Mammary epithelial cell (primary cell): ENCODE measurements at regions not wholly inside any gene's neighbourhood (a gene's known extent, or its start where the extent isn't known, plus 50 kb on each side); places are given as distances from the start of the nearest gene placed in this dataset.

ENCODE experiments used
- EZH2 ChIP-seq: IDR thresholded peaks from 2 replicates; pipeline ENCODE4 v1.6.1; 2012; ENCODE audit warnings: low read length, inconsistent platforms, borderline replicate concordance
- TF ChIP-seq, protein P1 (sequence below), 2 donors: IDR thresholded peaks in 1 of 2; conservative IDR thresholded peaks in 1 of 2; 2 replicates each; pipeline ENCODE4 v1.5.1; 2011 to 2012; ENCODE audit warnings: inconsistent platforms in 2 of 2, low read length in 2 of 2, mild to moderate bottlenecking in 2 of 2, control low read depth in 1 of 2, low read depth in 1 of 2; ENCODE audit not compliant: insufficient read depth in 1 of 2; ENCODE audit errors: extremely low read depth in 1 of 2

DNA sequence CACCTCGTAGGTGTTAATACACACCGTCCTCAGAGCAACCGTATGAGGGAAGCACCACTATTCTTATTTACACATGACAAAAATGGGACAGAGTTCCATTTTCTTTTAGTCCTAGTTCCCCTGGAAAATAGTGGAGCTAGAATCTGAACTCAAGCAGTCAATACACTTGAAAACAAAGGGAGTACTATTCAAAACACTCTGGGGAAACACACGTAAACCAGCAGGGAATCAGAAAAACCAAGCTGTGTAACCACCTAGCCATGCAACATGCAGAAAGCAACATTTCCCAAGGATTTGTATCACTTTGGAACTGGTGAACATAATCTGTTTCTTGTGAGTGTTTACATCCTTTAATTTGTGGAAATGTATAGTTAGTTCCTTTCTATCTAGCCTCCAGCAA, 208.2 kb downstream of the UBE2E3 start:
- TF ChIP-seq, protein P1, sequence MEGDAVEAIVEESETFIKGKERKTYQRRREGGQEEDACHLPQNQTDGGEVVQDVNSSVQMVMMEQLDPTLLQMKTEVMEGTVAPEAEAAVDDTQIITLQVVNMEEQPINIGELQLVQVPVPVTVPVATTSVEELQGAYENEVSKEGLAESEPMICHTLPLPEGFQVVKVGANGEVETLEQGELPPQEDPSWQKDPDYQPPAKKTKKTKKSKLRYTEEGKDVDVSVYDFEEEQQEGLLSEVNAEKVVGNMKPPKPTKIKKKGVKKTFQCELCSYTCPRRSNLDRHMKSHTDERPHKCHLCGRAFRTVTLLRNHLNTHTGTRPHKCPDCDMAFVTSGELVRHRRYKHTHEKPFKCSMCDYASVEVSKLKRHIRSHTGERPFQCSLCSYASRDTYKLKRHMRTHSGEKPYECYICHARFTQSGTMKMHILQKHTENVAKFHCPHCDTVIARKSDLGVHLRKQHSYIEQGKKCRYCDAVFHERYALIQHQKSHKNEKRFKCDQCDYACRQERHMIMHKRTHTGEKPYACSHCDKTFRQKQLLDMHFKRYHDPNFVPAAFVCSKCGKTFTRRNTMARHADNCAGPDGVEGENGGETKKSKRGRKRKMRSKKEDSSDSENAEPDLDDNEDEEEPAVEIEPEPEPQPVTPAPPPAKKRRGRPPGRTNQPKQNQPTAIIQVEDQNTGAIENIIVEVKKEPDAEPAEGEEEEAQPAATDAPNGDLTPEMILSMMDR (conservative IDR thresholded peaks at IDR 0.05 in 1 of 2, IDR thresholded peaks at IDR 0.05 in 1 of 2; ENCODE audit: extremely low read depth in 1 of 2, insufficient read depth in 1 of 2, low read depth in 1 of 2, low read length in 2 of 2), result no peak
- TF ChIP-seq EZH2, result no peak
